SU-DHL-6 (cell line): ENCODE measurements at regions not wholly inside any gene's neighbourhood (a gene's known extent, or its start where the extent isn't known, plus 50 kb on each side); places are given as distances from the start of the nearest gene placed in this dataset.

Experiments
- H2AFZ ChIP-seq: fragments of 200-600 bp; sonication (generic); 2 replicates; pipeline ENCODE4 v1.6.1; 2014; ENCODE audit warnings: low read depth, mild to moderate bottlenecking, moderate library complexity, mixed read lengths, antibody characterized with exemption, low read length; ENCODE audit not compliant: severe bottlenecking
- H3F3A ChIP-seq: fragments of 200-600 bp; shearing (Covaris generic); 2 replicates; pipeline ENCODE4 v1.6.0; 2016; ENCODE audit warnings: antibody characterized with exemption, mild to moderate bottlenecking; ENCODE audit not compliant: insufficient read depth
- H3K27ac ChIP-seq: fragments of 200-600 bp; sonication (generic); 2 replicates; pipeline ENCODE4 v1.5.1; 2016; ENCODE audit warnings: low read depth, mild to moderate bottlenecking, low read length, moderate library complexity, mixed read lengths
- H3K27me3 ChIP-seq: fragments of 200-600 bp; sonication (generic), shearing (Covaris generic); 2 replicates; pipeline ENCODE4 v1.6.0; 2014; ENCODE audit warnings: mild to moderate bottlenecking, low read length
- H3K36me3 ChIP-seq: fragments of 200-600 bp; sonication (generic); 2 replicates; pipeline ENCODE4 v1.6.1; 2014; ENCODE audit warnings: mild to moderate bottlenecking, low read length, mixed read lengths
- H3K4me2 ChIP-seq: fragments of 300-600, 200-600 bp; shearing (Covaris generic), sonication (generic); 2 replicates; pipeline ENCODE4 v1.6.0; 2014; ENCODE audit warnings: low read length, low read depth, mild to moderate bottlenecking; ENCODE audit not compliant: poor library complexity, severe bottlenecking
- H3K4me3 ChIP-seq: fragments of 200-600 bp; sonication (generic); 2 replicates; pipeline ENCODE4 v1.5.1; 2014; ENCODE audit warnings: antibody characterized with exemption, low read length, mild to moderate bottlenecking, mixed read lengths; ENCODE audit not compliant: insufficient read depth, poor library complexity, severe bottlenecking
- H3K79me2 ChIP-seq: fragments of 200-600 bp; sonication (generic); 2 replicates; pipeline ENCODE4 v1.6.1; 2014; ENCODE audit warnings: mild to moderate bottlenecking, low read length, moderate library complexity; ENCODE audit not compliant: insufficient read depth
- H3K9ac ChIP-seq: fragments of 200-600 bp; sonication (generic); 2 replicates; pipeline ENCODE4 v1.7.0; 2014; ENCODE audit warnings: mild to moderate bottlenecking, low read length
- H3K9me2 ChIP-seq: fragments of 200-600 bp; sonication (generic); replicated peaks from 2 replicates; pipeline ENCODE4 v1.6.1; 2014; ENCODE audit warnings: low read length; ENCODE audit not compliant: insufficient read depth
- H3K9me3 ChIP-seq: fragments of 200-600 bp; sonication (generic); 2 replicates; pipeline ENCODE4 v1.6.1; 2014; ENCODE audit warnings: low read length, mixed read lengths; ENCODE audit not compliant: insufficient read depth
- H4K20me1 ChIP-seq: fragments of 200-600 bp; sonication (generic); 2 replicates; pipeline ENCODE4 v1.6.1; 2014; ENCODE audit warnings: low read depth, mild to moderate bottlenecking, antibody characterized with exemption, low read length, moderate library complexity, mixed read lengths
- CTCF ChIP-seq: fragments of 200-600 bp; sonication (generic); IDR thresholded peaks from one replicate; pipeline ENCODE4 v1.5.1; 2017; ENCODE audit warnings: antibody characterized with exemption, mild to moderate bottlenecking, low read length, moderate library complexity; ENCODE audit not compliant: insufficient read depth, poor library complexity, severe bottlenecking
- EZH2phosphoT487 ChIP-seq: fragments of 200-600 bp; sonication (generic), shearing (Covaris generic); conservative IDR thresholded peaks from 2 replicates; pipeline ENCODE4 v1.6.1; 2018; ENCODE audit warnings: mild to moderate bottlenecking, antibody characterized with exemption, low read length, moderate library complexity, mixed read lengths

DNA sequence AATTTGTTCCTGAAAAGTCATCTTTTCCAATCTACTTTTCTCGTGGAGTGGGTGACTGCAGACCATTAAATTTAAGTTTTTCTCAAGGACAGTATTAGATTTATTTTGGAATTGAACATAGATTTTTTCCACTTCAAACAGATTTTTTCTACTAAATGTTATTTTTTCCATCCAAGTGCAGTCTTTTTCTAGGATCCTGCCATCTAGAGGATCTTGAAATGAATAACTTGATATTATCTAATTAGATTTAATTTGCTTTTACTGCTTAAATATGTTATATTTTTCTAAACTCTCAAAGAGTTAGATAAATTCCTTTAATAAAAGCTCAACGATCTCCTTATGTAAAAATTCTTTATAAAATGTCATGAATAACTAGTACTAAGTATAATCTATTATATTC lies 136.9 kb upstream of the PRR16 start:
- Histone ChIP-seq H3K9me3 (no peaks in the 10 kb centered on the region), H3K36me3 (no peaks in the 10 kb centered on the region), H3K9me2 (no peaks in the 10 kb centered on the region), H3K27ac (no peak overlapping the region), H3K4me3 (no peak overlapping the region), H3K4me2 (no peak overlapping the region), H4K20me1 (no peaks in the 10 kb centered on the region), H3K27me3 (no peaks in the 10 kb centered on the region), H3K79me2 (no peaks in the 10 kb centered on the region), H3K9ac (no peak overlapping the region), H2AFZ (no peak overlapping the region), H3F3A (no peaks in the 10 kb centered on the region)
- TF ChIP-seq EZH2phosphoT487, result no peak
- no peak for TF ChIP-seq CTCF

DNA sequence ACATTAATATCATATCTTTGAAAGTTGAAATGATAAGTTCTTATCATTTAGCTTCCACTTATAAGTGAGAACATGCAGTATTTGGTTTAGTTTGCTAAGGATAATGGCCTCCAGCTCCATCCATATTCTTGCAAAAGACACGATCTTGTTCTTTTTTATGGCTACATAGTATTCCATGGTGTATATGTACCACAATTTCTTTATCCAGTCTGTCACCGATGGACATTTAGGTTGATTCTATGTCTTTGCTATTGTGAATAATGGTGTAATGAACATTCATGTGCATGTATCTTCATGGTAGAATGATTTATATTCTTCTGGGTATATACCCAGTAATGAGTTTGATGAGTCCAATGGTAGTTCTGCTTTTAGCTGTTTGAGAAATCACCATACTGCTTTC lies 135.0 kb upstream of the PRR16 start:
- TF ChIP-seq EZH2phosphoT487 (no peak), CTCF (no peak)
- Histone ChIP-seq H3K4me2 (no peak overlapping the region), H3K27me3 (no peaks in the 10 kb centered on the region), H3K27ac (no peak overlapping the region), H3K9ac (no peak overlapping the region), H3K9me2 (no peaks in the 10 kb centered on the region), H3K79me2 (no peaks in the 10 kb centered on the region), H3K9me3 (no peaks in the 10 kb centered on the region), H2AFZ (no peak overlapping the region), H4K20me1 (no peaks in the 10 kb centered on the region), H3K36me3 (no peaks in the 10 kb centered on the region), H3K4me3 (no peak overlapping the region), H3F3A (no peaks in the 10 kb centered on the region)

DNA sequence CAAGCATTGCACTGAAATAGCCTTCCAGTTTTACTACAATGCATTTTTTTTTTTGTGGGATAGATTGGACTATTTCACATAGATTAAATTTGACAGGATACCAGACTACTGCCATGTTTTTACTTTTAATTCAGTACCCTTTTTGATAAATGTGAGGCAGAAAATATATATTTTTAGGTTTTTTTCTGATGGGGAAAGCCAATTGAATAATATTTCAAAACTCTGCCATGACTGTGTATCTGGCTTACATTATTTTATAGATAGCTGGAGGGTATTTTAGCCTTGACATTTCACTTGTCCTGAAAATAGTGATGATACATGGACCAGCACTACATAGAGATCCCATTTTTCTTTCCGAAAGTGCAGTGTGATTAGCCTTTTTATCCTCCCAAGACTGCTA lies 133.5 kb upstream of the PRR16 start:
- Histone ChIP-seq H3K27ac (no peak overlapping the region), H3K27me3 (no peaks in the 10 kb centered on the region), H3K4me3 (no peak overlapping the region), H3K36me3 (no peaks in the 10 kb centered on the region), H3K79me2 (no peaks in the 10 kb centered on the region), H3K9me2 (no peaks in the 10 kb centered on the region), H3F3A (no peaks in the 10 kb centered on the region), H3K4me2 (no peak overlapping the region), H3K9me3 (no peaks in the 10 kb centered on the region), H2AFZ (no peak overlapping the region), H3K9ac (no peak overlapping the region), H4K20me1 (no peaks in the 10 kb centered on the region)
- TF ChIP-seq EZH2phosphoT487 (no peak), CTCF (no peak)

DNA sequence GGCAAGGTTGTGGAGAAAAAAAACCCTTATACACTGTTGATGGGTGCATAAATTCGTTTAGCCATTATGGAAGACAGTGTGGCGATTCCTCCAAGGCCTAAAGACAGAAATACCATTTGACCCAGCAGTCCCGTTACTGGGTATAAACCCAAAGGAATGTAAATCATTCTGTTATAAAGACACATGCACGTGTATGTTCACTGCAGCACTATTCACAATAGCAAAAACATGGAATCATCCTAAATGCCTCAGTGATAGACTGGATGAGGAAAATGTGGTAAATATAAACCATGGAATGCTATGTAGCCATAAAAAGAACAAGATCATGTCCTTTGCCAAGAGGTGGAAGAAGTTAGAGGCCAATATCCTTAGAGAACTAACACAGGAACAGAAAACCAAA lies 119.9 kb upstream of the PRR16 start:
- H3K79me2 ChIP-seq, result no peaks in the 10 kb centered on the region
- H3K4me2 ChIP-seq, result no peak overlapping the region
- no peaks in the 10 kb centered on the region for H3K9me3 ChIP-seq
- TF ChIP-seq EZH2phosphoT487 (no peak), CTCF (no peak)
- no peaks in the 10 kb centered on the region for H4K20me1 ChIP-seq
- no peaks in the 10 kb centered on the region for H3K27me3 ChIP-seq
- H3K9me2 ChIP-seq, result no peaks in the 10 kb centered on the region
- H3K4me3 ChIP-seq, result no peak overlapping the region
- no peaks in the 10 kb centered on the region for H3K36me3 ChIP-seq
- no peaks in the 10 kb centered on the region for H3F3A ChIP-seq
- H3K27ac ChIP-seq, result no peak overlapping the region
- no peak overlapping the region for H3K9ac ChIP-seq
- H2AFZ ChIP-seq, result no peak overlapping the region
